Gastroesophageal sphincter (tissue), 3 donors: ENCODE measurements at regions not wholly inside any gene's neighbourhood (a gene's known extent, or its start where the extent isn't known, plus 50 kb on each side); places are given as distances from the start of the nearest gene placed in this dataset.

ENCODE experiments used
- POLR2A ChIP-seq, 2 donors: fragments of 450-650 bp; IDR thresholded peaks; one replicate each; pipeline ENCODE4 v1.6.1; 2017; ENCODE audit warnings: antibody characterized with exemption in 2 of 2, mild to moderate bottlenecking in 2 of 2, moderate library complexity in 1 of 2
- TF ChIP-seq, protein P1 (sequence below), 4 experiments: fragments of 200-600 bp in 2 of 4; fragments of 450-650 bp in 2 of 4; sonication (generic) in 1 of 4; IDR thresholded peaks; one replicate each; pipeline ENCODE4 v1.5.1; 2017 to 2019; ENCODE audit warnings: antibody characterized with exemption in 4 of 4, mild to moderate bottlenecking in 2 of 4, moderate library complexity in 2 of 4

- TF ChIP-seq, protein P1, sequence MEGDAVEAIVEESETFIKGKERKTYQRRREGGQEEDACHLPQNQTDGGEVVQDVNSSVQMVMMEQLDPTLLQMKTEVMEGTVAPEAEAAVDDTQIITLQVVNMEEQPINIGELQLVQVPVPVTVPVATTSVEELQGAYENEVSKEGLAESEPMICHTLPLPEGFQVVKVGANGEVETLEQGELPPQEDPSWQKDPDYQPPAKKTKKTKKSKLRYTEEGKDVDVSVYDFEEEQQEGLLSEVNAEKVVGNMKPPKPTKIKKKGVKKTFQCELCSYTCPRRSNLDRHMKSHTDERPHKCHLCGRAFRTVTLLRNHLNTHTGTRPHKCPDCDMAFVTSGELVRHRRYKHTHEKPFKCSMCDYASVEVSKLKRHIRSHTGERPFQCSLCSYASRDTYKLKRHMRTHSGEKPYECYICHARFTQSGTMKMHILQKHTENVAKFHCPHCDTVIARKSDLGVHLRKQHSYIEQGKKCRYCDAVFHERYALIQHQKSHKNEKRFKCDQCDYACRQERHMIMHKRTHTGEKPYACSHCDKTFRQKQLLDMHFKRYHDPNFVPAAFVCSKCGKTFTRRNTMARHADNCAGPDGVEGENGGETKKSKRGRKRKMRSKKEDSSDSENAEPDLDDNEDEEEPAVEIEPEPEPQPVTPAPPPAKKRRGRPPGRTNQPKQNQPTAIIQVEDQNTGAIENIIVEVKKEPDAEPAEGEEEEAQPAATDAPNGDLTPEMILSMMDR (IDR thresholded peaks at IDR 0.05): no peak
- TF ChIP-seq POLR2A (IDR thresholded peaks at IDR 0.05): no peak
These were observed 837.1 kb upstream of the POU3F3 start for GRCh38 chr2:104016801-104017200.
